GM20431 (cell line): ENCODE measurements at regions not wholly inside any gene's neighbourhood (a gene's known extent, or its start where the extent isn't known, plus 50 kb on each side); places are given as distances from the start of the nearest gene placed in this dataset.
"Not testable (repeated sequence)": the region's sequence is repeated elsewhere in the genome, so short reads cannot be mapped to it uniquely, and the experiment has no call there.

Experiments
- in situ Hi-C: fragments of 300-500 bp; cut with MseI, MboI; formaldehyde crosslinking; loops from one replicate; pipeline ENCODE4 v1.15.0; 2020; ENCODE audit warnings: low sequenced_read_pairs; ENCODE audit not compliant: unreplicated experiment

DNA sequence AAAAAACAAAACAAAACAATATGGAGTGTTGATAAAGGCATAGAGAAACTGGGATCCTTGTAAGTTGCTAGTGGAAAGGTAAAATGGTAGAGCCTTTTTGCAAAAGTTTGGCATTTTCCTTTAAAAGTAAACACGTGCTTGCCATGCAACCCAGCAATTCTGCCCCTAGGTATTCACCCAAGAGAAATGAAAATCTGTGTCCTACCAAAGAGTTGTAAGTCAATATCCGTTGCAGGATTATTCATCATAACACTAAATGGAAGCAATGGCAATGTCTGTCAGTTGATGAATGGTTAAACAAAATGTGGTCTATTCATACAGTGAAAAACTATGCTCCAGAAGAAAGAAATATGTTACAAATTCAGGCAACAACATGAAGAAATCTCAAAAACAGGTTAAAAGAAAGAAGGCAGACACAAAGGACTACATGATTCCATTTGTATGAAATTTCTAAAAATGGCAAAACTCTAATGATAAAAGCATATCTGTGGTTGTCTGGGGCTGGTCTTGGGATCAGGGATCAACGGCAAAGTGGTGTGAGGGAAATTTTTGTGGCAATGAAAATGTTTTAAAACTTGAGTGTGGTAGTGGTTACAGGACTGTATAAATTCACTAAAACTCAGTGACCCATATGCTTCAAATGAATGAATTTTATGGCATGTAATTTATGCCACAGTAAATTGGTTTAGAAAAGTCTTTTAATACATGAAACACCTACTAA lies 229.6 kb downstream of the OPA1 start:
- in situ Hi-C loops = no loop called here

DNA sequence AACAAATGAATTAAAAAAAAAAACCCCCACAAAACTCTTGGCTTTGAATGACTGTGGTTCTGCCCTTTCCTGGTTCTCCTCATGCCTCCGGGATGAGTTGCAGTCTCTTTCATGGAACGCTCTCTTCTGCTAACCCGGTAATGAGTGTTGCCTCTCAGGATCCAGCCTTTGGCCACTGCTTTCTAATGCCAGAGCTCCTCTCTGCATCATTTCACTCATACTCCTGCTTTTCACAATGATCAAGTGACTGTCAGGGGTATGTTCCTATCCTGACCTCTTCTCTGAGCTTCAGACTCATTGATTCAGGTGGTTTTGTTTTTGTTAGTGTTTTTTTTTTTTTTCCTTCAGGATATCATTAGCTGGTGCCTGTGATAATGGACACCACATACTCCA lies 230.2 kb downstream of the OPA1 start:
- in situ Hi-C loops = not testable (repeated sequence)

DNA sequence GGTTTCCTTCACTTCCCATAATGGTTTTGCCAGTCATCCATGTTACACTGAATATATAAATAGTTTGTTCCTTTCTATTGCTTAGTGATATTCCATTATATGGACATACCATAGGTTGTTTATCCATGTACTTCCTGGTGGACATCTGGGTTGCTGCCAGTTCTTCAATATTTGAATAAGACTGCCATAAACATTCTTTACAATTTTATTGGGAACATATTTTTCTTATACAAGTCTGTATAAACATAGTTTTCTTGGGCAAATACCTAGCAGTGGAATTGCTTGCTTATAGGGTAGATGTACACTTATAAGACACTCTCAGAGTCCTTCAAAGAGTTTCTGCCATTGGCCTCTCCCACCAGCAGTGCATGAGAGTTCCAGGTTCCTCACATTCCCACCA lies 231.4 kb downstream of the OPA1 start:
- in situ Hi-C loops = no loop called here

DNA sequence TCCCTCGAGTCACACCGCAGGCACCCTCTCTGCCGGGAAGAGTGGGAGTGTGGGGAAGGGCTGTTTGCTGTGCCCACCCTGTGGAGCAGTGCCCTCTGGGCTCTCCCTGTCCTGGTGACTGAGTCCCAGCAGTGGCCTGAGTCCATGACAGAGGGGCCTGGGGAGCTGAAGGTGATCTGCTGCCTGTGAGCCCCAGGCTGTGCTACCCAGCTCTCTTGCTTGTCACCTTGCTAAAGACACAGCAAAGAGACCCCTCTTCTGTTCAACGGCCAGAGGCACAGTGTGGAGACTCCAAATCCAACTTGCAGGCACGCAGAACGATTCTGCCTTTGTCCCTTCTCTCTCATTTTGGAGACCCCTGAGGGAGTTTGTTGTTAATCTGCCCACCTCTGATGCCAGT lies 232.6 kb downstream of the OPA1 start:
- in situ Hi-C loops = no loop called here

DNA sequence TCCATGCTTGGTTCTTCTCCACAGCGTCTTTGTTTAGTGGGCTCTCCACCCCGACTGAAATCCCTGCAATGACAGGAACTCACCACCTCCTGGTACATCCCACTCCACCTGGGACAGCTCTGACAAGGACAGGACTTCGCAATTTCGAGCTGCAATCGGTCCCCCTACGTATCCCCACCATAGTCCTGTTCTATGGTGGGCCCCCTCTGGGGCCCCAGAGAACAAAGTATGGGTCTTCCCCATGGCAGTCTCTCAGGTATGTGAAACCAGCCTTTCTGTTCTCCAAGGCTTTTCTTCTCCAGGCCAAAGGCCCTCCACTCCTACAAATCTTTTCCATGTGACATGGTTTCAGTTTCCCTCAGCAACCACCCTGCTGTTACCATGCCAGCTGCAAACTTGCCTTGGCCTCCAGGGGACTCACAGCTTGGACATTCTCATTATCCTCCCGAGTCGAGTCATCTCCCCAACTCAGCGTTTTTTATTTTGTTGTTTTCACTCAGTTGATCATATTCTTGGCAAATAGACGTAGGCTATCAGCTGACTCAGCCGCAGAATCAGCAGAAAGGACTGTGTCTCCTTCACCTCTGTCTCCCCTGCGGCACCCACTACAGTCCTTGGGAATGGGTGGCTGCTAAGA lies 233.3 kb downstream of the OPA1 start:
- in situ Hi-C loops = no loop called here

DNA sequence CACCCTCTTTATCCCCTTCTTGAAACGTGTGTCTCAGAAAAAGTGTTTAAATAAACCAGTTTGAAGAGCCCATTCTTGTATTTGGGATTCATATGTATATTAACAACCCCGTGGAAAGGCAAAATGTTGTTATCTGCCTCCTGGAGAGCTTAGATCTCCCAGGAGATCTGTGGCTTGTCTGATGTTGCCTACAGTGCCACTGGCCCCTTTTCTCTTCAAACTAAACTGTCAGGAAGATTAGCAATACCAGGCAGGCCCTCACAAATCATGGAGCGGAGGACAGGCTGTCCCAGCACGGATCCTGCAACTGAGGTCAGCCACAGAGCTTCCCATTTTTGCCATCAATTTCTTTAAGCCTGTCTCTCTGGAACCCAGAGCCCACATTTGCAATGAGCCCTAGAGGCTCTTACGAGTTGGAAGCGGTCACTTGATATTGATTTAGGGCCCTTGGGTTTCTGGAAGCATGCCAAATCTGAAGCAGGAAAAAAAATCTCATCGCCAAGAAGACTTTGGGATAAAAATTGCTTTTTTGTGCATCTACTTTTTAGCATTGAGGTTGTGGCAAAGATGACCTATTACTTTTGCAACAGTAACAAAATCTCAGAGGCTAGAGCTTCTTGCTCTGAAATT lies 234.1 kb downstream of the OPA1 start:
- in situ Hi-C loops = no loop called here

DNA sequence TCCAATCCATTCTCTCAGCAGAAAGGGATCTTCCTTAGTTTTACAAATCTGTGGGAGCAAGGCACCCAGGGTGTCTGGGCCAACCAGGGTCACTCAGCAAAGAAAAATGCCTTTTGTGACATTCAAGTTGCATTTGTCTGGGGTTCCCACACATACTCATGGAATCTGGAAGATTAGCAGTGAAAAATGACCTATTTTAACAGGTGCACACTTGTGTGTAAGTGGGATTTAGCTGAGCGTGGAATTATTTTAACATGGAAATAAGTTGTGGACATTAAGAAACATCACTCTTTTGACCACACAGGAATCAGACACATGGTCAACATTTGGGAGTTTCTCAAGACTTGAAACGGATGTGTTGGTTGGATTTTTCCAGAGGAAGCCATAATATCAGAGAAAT lies 234.9 kb downstream of the OPA1 start:
- in situ Hi-C loops = no loop called here

DNA sequence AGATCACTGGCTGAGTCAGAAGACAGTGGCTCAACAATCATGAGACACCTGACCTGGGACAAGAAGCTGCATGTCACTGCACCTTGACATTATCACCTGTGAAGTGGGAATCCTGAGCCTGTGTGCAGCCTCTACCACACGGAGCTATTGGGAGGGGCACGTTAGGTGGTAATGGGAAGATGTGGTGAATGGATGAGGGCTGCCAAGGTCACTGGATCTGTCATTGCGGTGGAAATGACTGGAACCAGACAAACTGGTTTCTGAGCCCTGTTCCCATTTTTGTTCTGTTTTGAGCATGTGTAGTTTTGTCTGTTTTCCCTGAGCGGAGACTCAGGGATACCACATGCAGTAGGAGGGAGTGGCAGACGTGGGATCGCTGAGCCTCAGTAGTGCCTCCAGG lies 235.5 kb downstream of the OPA1 start:
- in situ Hi-C loops = no loop called here

DNA sequence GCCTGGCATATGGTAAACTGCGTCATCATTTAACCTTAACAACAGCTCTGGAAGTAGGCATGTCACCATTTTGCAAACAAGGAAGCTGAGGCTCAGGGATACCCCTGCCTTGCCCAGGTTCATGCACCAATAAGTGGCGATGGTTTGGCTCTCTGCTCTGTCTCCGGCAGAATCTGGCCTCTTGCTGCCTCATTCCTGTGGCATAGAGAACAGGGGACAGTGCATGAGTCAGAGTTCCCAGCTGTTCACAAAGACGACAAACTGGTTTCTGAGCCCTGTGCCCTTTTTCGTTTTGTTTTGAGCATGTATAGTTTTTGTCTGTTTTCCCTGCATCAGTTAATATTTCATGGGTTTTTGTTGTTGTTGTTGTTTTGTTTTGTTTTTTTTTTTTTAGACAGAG lies 236.8 kb downstream of the OPA1 start:
- in situ Hi-C loops = no loop called here

DNA sequence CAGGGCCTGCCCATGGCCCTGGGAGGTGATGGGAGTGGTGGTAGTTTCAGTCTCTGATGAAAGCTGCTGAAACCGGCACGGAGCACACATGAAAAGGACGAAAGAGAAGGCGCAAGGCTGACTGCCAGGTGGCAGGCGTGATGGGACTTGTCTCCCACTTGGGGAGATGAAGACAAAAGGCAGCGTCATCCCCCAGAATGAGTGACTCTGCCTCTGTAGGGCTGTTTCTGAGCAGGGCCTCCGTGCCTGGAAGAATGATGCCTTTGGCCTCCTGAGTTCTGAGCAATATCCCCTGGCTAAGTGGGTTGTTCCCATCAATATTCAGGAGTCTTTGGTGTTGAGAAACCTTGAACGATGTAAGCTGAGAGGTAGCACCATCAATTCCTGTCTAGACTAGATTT lies 237.8 kb downstream of the OPA1 start:
- in situ Hi-C loops = no loop called here

DNA sequence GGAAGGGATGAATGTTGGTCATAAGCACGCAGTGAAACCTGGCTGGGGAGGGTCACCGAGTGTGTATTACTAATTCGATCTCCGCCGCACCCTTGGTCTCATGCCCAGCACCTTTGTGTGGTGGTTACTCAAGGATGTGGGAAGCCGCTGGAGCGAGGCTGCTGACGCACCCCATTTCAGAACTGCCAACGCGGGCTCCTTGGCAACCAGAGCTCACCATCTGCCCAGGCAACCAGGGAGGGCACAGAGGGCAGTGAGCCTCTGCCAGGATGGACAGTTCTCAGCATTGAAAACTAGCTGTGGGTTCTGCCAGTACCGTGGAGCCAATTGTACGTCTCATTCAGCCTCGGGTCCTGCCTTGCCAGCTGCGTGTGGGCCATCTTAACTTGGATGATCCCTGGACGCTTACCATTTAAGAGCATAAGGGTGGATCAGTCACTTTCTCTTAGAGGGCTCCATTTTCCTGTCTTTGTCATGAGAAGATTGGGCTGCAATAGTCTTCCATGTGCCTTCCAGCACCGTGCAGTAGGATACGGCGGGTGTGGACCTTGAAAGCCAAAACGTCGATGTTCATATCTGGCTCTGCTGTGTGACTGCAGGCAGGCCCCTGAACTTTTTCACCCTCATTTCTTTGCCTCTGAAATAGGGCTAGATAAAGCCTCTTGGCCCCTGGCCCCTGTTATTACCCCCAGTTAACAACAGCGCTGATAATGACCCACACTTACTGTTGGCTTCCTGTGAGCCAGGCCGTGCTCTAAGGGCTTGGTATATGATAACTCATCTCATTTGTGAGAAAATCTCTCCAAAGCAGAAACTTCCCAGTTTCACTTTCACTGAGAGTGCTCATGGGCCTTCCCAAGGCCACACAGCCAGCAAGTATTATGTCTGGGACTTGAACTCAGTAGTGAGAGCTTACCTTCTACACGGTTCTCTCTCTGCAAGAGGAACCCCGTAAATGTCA lies 238.8 kb downstream of the OPA1 start:
- in situ Hi-C loops = no loop called here

DNA sequence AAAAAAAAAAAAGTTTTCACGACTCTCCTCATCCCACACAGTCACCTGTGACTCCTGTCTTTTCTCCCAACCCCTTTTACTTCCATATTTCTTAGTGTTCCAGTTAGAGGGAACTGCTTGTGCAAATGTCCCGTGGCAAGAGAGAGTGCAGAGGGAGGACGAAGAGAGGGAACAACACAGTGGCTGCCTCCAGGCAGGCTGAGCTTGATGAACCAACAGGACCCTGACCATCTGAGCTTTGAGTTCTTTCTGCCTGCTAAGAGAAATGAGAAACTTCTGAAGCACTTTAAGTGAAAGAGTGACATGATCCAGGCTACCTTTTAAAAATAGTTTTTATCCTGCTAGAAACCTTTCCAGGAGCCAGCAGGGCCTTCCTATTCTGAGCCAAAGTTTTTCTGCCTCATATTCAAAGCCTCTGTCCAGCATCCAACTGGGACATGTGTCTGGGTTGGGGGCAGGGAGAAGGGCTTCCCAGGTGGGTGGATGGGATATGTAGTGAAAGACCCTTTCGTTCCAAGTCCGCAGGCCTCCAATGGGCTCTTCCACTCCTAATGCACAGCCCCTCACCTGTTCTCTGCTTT lies 239.9 kb downstream of the OPA1 start:
- in situ Hi-C loops = no loop called here

DNA sequence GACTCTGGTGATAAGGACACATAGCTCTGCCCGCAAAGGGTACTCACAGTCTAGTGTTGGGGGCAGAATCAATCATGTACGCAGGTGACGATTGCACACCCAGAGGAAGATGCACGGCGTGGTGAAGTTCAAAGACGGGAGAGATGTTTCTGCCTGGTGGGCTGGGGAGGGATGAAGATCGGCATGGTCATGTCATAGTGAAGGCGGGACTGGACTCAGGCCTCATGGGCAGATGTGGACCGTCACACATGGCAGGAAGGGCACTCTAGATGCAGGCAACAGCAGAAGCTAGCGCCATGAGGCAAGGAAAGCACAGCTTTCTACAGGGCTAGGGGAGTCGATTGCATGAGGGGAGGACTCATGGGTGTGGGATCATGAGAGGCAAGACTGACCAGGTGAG lies 240.6 kb downstream of the OPA1 start:
- in situ Hi-C loops = no loop called here

DNA sequence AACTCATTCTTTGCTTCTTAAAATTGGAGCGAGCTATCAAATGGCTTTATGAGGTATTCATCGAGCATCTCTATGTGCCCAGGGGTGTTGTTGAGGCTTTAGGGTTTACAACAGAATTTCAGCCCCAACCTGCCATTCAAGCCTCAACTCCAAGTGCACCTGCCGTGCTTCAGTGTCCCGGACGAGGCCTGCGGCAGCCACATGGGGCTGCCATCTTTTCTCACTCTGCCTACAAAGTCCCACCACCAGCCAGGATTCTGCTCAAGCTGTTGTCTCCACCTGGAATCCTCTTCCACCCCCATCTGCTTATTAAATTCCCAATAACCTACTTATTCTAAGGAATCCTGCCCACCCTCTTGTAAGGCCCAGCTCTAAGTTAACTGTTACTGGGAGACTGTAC lies 242.4 kb downstream of the OPA1 start:
- in situ Hi-C loops = no loop called here

DNA sequence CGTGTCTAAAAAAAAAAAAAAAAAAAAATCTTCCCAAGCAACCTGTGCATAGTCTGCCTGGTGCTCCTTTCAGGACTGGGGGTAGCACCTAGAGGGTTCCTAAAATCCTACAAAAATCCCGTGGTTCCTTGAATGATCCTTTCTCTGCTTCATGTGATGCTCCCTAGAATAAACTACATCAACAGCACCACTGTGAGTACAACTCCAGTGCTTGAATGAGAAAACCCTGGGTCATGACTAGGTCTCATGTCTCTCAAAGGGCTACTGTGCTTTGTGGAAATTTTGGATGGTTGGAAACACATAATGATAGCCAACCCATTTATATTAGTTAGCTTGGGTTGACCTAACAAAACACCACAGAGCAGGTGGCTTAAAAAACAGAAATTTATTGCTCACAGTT lies 243.5 kb downstream of the OPA1 start:
- in situ Hi-C loops = no loop called here

DNA sequence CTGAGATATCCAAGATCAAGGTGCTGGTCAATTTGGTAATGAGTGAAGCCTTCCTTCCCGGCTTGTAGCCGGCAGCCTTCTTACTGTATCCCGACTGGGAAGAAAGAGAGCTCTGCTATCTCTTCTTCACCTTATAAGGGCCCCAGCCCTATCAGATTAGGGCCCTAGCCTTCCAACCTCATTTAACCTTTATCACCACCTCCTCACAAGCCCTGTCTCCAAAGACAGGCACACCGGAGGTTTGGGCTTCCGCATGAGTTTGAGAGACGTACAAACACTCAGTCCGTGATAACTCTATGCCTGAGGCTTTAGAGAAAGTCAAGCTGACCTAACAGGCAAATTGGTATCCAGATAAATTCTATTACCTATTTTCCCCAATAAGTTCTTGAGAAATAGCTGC lies 243.9 kb downstream of the OPA1 start:
- in situ Hi-C loops = no loop called here

DNA sequence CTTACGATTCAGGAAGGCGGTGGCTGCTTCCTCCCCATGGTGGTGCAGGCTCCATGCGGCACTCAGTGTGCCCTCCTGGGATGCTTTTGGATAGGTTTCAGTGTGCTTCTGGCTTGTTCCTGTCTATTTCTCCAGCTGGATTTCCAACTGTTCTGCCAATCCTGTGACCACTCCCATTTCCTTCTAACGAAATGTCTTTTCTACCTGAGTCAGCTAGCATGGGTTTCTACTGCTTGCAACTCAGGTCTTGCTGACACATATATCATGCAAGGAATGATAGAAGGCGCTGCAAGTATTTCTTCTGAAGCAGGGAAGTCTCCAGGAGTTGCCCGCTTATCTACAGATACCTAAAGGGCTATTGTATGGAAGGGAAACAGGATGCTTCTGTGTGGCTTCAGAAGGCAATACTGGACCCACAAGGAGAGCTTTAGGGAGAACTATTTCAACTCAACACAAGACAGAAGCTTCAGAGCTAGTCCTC lies 244.4 kb downstream of the OPA1 start:
- in situ Hi-C loops = no loop called here

DNA sequence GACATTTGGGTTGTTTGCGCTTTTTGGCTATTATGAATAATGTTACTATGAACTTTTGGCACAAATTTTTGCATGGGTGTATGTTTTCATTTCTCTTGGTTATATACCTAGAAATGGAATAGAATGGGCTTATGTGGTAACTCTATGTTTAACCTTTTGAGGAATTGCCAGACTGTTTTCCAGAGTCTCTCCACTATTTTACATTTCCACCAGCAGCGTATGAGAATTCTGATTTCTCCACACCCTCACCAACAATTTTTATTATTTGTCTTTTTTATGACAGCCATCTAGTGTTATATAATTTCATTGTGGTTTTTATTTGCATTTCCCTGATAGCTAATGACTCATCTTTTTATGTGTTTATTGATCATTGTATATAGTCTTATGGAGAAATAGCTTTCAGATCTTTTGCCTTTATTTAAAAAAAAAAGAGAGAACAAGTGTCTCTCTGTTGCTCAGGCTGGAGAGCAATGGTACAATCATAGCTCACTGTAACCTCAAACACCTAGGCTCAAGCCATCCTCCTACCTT lies 247.2 kb downstream of the OPA1 start:
- in situ Hi-C loops = no loop called here

DNA sequence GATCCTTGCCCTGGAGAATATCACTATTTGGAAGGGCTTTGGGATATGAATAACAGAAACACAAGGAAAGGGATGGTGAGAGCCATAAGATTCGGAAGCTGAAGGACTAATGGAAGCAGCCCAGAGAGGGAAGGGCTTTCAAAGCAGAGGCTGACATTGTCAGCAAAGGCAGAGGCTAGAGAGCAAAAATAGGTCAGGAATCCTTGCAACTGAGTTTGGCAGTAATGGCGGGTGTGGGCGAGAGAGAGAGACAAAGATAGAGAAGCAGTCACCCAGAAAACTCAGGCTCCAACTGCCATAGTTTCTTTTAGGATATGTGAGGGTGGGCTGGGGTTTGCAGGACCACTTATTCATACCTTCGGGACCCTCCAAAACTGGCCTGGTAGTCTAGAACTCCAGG lies 248.6 kb downstream of the OPA1 start:
- in situ Hi-C loops = no loop called here
